SK-N-MC (cell line): ENCODE measurements at regions not wholly inside any gene's neighbourhood (a gene's known extent, or its start where the extent isn't known, plus 50 kb on each side); places are given as distances from the start of the nearest gene placed in this dataset.

Experiments used
- EZH2 ChIP-seq: fragments of 200-600 bp; sonication (generic); IDR thresholded peaks from one replicate; pipeline ENCODE4 v1.6.1; 2017; ENCODE audit warnings: antibody characterized with exemption
- POLR2AphosphoS5 ChIP-seq: IDR thresholded peaks from 2 replicates; pipeline ENCODE4 v1.6.1; 2012; ENCODE audit warnings: mild to moderate bottlenecking, low read depth, low read length, borderline replicate concordance

DNA sequence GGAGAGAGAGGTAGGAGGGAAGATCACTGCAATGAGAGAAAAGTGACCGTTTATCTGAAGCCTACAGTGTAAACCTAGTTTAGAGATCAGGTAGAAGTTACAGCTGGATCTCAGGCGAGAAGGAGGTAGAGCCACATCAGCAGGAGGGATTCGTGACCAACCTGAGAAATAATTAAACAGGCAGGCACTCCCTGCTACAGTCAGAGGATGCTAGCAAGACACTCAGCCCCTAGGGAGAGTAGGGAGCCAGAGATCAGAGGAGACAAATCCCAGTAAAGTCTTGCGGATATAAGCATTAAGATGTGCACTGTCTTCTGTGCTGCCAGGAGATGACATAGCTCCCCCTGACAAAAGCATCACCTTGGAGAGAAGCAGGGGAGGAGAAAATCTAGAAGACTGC, 629.1 kb upstream of the SLC39A10 start:
- no peak for TF ChIP-seq POLR2AphosphoS5
- TF ChIP-seq EZH2, result no peak
